GM23248 (cell line): ENCODE measurements at regions not wholly inside any gene's neighbourhood (a gene's known extent, or its start where the extent isn't known, plus 50 kb on each side); places are given as distances from the start of the nearest gene placed in this dataset.

Experiments
- DNase-seq: peaks from one replicate; pipeline ENCODE4 v3.0.0-alpha.2; 2015
- H2AFZ ChIP-seq: fragments of 200-600 bp; sonication (generic); 2 replicates; pipeline ENCODE4 v1.6.1; 2016; ENCODE audit warnings: antibody characterized with exemption
- H3F3A ChIP-seq: fragments of 200-600 bp; sonication (generic); 2 replicates; pipeline ENCODE4 v1.6.1; 2016; ENCODE audit warnings: mild to moderate bottlenecking, antibody characterized with exemption, mixed run types; ENCODE audit not compliant: insufficient read depth
- H3K27ac ChIP-seq: fragments of 200-600 bp; sonication (generic); 2 replicates; pipeline ENCODE4 v1.5.1; 2016; ENCODE audit warnings: mild to moderate bottlenecking
- H3K27me3 ChIP-seq: fragments of 200-600 bp; sonication (generic); replicated peaks from 2 replicates; pipeline ENCODE4 v1.6.1; 2016; ENCODE audit warnings: mild to moderate bottlenecking; ENCODE audit not compliant: insufficient read depth
- H3K36me3 ChIP-seq: fragments of 200-600 bp; sonication (generic); 2 replicates; pipeline ENCODE4 v1.6.1; 2016; ENCODE audit warnings: low read depth, mild to moderate bottlenecking
- H3K4me1 ChIP-seq: fragments of 200-600 bp; sonication (generic); 2 replicates; pipeline ENCODE4 v1.6.1; 2016; ENCODE audit warnings: mild to moderate bottlenecking; ENCODE audit not compliant: insufficient read depth
- H3K4me2 ChIP-seq: fragments of 200-600 bp; sonication (generic); one replicate; pipeline ENCODE4 v1.6.1; 2016; ENCODE audit warnings: mild to moderate bottlenecking; ENCODE audit not compliant: unreplicated experiment
- H3K4me3 ChIP-seq: fragments of 200-600 bp; sonication (generic); 2 replicates; pipeline ENCODE4 v1.5.1; 2016; ENCODE audit warnings: mild to moderate bottlenecking
- H3K79me2 ChIP-seq: fragments of 200-600 bp; sonication (generic); 2 replicates; pipeline ENCODE4 v1.6.1; 2016; ENCODE audit warnings: mild to moderate bottlenecking; ENCODE audit not compliant: insufficient read depth
- H3K9ac ChIP-seq: fragments of 200-600 bp; sonication (generic); 2 replicates; pipeline ENCODE4 v1.6.1; 2016; ENCODE audit warnings: mild to moderate bottlenecking
- H3K9me2 ChIP-seq: fragments of 200-600 bp; sonication (generic); 2 replicates; pipeline ENCODE4 v1.6.1; 2016; ENCODE audit warnings: mixed run types, mild to moderate bottlenecking, moderate library complexity; ENCODE audit not compliant: insufficient read depth
- H3K9me3 ChIP-seq: fragments of 200-600 bp; sonication (generic); one replicate; pipeline ENCODE4 v1.6.1; 2017; ENCODE audit warnings: low read depth
- H4K20me1 ChIP-seq: fragments of 200-600 bp; sonication (generic); 2 replicates; pipeline ENCODE4 v1.6.0; 2016; ENCODE audit not compliant: insufficient read depth
- EZH2 ChIP-seq: fragments of 200-600 bp; sonication (generic); IDR thresholded peaks from 2 replicates; pipeline ENCODE4 v1.6.1; 2018; ENCODE audit warnings: antibody characterized with exemption, mild to moderate bottlenecking; ENCODE audit not compliant: insufficient read depth, poor library complexity, severe bottlenecking
- EZH2phosphoT487 ChIP-seq: fragments of 200-600 bp; sonication (generic); IDR thresholded peaks from 2 replicates; pipeline ENCODE4 v1.6.1; 2018; ENCODE audit warnings: antibody characterized with exemption, moderate library complexity, mild to moderate bottlenecking, low read depth; ENCODE audit not compliant: insufficient read depth
- WGBS, 2 experiments: methylation state at CpG; one replicate each; pipeline ENCODE4 v1.1.6; 2015 to 2017; ENCODE audit warnings: low lambda C conversion rate in 2 of 2, low coverage in 1 of 2; ENCODE audit errors: missing lambda C conversion rate in 2 of 2; 5-methylcytosine and 5-hydroxymethylcytosine counted together
- in situ Hi-C: fragments of 300-500 bp; cut with MboI; formaldehyde crosslinking; loops from 2 replicates; pipeline ENCODE4 v1.15.0; 2020

DNA sequence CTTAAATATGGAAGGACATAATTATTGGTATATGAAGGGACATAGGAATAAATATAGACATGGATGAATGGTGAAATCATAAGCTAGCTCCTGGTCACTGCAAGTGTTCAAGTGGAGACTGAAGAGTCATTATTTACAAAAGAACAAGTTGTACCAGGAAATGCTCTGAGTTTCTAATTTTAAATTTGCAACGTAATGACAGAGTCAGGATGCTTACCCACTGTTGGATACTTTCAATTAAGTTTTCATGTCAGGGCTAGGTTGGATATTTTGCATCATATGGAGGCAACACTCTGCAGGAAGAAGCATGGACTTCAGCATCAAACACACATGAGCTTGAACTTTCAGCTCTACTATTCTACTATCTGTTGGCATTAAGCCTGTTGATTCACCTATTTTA, 499.6 kb upstream of the C1orf87 start:
- 0 to 5% methylated on average over 1 of the region's 1 CpG for WGBS, 2 experiments
- no peaks in the 10 kb centered on the region for H4K20me1 ChIP-seq
- H3K4me3 ChIP-seq: no peak overlapping the region
- H3K9me2 ChIP-seq: no peaks in the 10 kb centered on the region
- H2AFZ ChIP-seq: no peak overlapping the region
- in situ Hi-C loops: no loop called here
- no peaks in the 10 kb centered on the region for H3K36me3 ChIP-seq
- no peak overlapping the region for H3K27ac ChIP-seq
- H3K9me3 ChIP-seq: no peaks in the 10 kb centered on the region
- H3K79me2 ChIP-seq: no peaks in the 10 kb centered on the region
- H3K9ac ChIP-seq: no peak overlapping the region
- no peak for DNase-seq
- H3K27me3 ChIP-seq: no peaks in the 10 kb centered on the region
- no peak overlapping the region for H3K4me2 ChIP-seq
- H3K4me1 ChIP-seq: no peaks in the 10 kb centered on the region
- TF ChIP-seq EZH2phosphoT487 (no peak), EZH2 (no peak)
- no peaks in the 10 kb centered on the region for H3F3A ChIP-seq

DNA sequence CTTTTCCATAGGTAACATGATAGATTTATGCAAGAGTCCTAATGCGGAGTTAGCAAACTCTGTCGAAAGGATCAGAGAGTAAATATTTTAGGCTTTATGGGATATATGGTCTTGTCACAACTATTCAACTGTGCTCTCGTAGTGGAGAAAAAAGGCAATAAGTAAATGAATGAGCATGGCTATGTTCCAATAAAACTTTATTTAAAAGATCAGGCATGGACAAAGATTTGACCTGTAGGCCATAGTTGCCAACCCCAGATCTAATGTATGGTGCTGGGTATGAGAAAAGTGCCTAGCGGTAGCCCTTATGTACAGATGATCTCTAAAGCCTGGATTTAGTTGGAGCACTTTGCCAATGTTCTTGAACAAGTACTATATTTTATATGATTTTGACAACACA, 498.8 kb upstream of the C1orf87 start:
- Histone ChIP-seq H2AFZ (no peak overlapping the region), H3K4me3 (no peak overlapping the region), H3K9me2 (no peaks in the 10 kb centered on the region), H3K36me3 (no peaks in the 10 kb centered on the region), H4K20me1 (no peaks in the 10 kb centered on the region), H3K27ac (no peak overlapping the region), H3F3A (no peaks in the 10 kb centered on the region), H3K9me3 (no peaks in the 10 kb centered on the region), H3K4me2 (no peak overlapping the region), H3K9ac (no peak overlapping the region), H3K79me2 (no peaks in the 10 kb centered on the region), H3K27me3 (no peaks in the 10 kb centered on the region), H3K4me1 (no peaks in the 10 kb centered on the region)
- no peak for DNase-seq
- TF ChIP-seq EZH2 (no peak), EZH2phosphoT487 (no peak)
- WGBS, 2 experiments: 73 to 81% methylated on average over 4 of the region's 4 CpGs
- in situ Hi-C loops: no loop called here

DNA sequence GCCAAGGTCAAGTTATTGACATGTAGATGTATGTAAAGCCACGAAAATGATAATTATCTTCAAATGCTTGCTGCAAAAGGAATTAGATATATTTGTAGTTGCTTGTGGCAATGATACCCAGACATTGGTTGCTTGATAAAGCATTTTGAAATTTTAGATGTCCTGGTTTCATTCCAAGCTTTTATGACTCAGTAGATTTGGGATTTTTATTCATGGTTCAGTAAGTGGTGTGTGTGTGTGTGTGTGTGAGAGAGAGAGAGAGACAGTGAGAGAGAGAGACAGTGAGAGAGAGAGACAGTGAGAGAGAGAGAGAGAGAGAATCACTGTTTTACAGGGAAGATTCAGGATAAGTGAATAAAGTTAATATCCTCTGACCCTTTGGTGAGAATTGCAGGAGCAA, 498.2 kb upstream of the C1orf87 start:
- in situ Hi-C loops: no loop called here
- H3K4me3 ChIP-seq: no peak overlapping the region
- WGBS, 2 experiments: 32 to 61% methylated on average over 1 of the region's 1 CpG
- no peaks in the 10 kb centered on the region for H3K27me3 ChIP-seq
- TF ChIP-seq EZH2phosphoT487: no peak
- no peak for TF ChIP-seq EZH2
- H3K4me2 ChIP-seq: no peak overlapping the region
- no peak overlapping the region for H3K9ac ChIP-seq
- no peaks in the 10 kb centered on the region for H4K20me1 ChIP-seq
- no peak overlapping the region for H3K27ac ChIP-seq
- no peak for DNase-seq
- H3K9me3 ChIP-seq: no peaks in the 10 kb centered on the region
- no peaks in the 10 kb centered on the region for H3F3A ChIP-seq
- no peaks in the 10 kb centered on the region for H3K9me2 ChIP-seq
- H3K36me3 ChIP-seq: no peaks in the 10 kb centered on the region
- no peaks in the 10 kb centered on the region for H3K79me2 ChIP-seq
- no peak overlapping the region for H2AFZ ChIP-seq
- H3K4me1 ChIP-seq: no peaks in the 10 kb centered on the region

DNA sequence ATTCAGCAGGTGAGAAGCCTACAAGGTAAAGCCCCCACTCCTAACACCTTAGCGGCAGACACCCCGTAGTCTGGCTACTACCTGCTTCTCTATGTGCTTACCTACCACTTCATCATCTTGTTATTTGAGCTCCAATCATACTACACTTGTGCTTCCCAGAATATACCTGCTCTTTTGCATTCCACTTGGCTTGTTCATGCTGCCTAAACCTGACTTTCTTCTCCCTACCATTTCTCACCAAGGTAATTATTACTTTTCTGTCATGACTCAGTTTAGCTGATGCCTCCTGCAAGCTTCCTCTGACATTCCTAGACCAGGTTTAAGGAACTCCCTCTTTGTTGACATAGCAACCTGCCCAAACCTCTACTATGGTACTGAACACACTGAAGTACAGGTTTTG, 495.6 kb upstream of the C1orf87 start:
- no peak overlapping the region for H3K27ac ChIP-seq
- no peak for DNase-seq
- no peak overlapping the region for H3K4me3 ChIP-seq
- H3K4me1 ChIP-seq: no peaks in the 10 kb centered on the region
- TF ChIP-seq EZH2 (no peak), EZH2phosphoT487 (no peak)
- no peaks in the 10 kb centered on the region for H3F3A ChIP-seq
- in situ Hi-C loops: no loop called here
- H2AFZ ChIP-seq: no peak overlapping the region
- H3K79me2 ChIP-seq: no peaks in the 10 kb centered on the region
- WGBS, 2 experiments: 86 to 100% methylated on average over 2 of the region's 2 CpGs
- no peaks in the 10 kb centered on the region for H3K9me3 ChIP-seq
- no peaks in the 10 kb centered on the region for H3K27me3 ChIP-seq
- no peak overlapping the region for H3K9ac ChIP-seq
- H4K20me1 ChIP-seq: no peaks in the 10 kb centered on the region
- H3K36me3 ChIP-seq: no peaks in the 10 kb centered on the region
- no peak overlapping the region for H3K4me2 ChIP-seq
- H3K9me2 ChIP-seq: no peaks in the 10 kb centered on the region

DNA sequence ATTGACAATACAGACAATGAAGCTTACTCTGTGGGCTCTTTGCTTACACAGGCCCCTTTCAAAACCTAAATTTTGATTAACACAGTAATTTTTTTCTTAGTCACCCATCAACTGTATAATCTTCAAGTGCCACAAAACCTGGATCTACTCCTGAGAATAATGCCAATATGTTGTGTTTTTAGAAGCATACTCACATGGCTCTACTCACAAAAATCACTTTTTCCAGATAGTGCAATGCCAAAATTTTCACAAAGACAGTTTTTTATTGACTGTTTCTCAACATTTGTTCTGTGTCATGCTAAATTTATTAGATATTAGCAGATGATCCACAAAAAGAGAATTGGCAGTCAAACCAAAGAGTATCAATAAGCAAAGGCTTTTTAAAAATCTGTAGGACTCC, 493.7 kb upstream of the C1orf87 start:
- no peaks in the 10 kb centered on the region for H3K9me2 ChIP-seq
- no peak overlapping the region for H3K4me3 ChIP-seq
- no peak overlapping the region for H3K9ac ChIP-seq
- H3K4me2 ChIP-seq: no peak overlapping the region
- no peaks in the 10 kb centered on the region for H3K27me3 ChIP-seq
- no peak overlapping the region for H3K27ac ChIP-seq
- DNase-seq: no peak
- H3F3A ChIP-seq: no peaks in the 10 kb centered on the region
- no peaks in the 10 kb centered on the region for H3K4me1 ChIP-seq
- H2AFZ ChIP-seq: no peak overlapping the region
- no peaks in the 10 kb centered on the region for H3K36me3 ChIP-seq
- no peaks in the 10 kb centered on the region for H3K79me2 ChIP-seq
- no peak for TF ChIP-seq EZH2phosphoT487
- TF ChIP-seq EZH2: no peak
- no peaks in the 10 kb centered on the region for H3K9me3 ChIP-seq
- in situ Hi-C loops: no loop called here
- no peaks in the 10 kb centered on the region for H4K20me1 ChIP-seq
